HG03139 (cell line): ENCODE measurements at regions not wholly inside any gene's neighbourhood (a gene's known extent, or its start where the extent isn't known, plus 50 kb on each side); places are given as distances from the start of the nearest gene placed in this dataset.
A peak's percentile ranks its signal among the peaks of the same experiment; 100 is the strongest.

Experiments used
- ATAC-seq: cut with Tn5 transposase; IDR thresholded peaks from one replicate; pipeline ENCODE4 v1.9.1; 2021; ENCODE audit not compliant: unreplicated experiment

- no peak for ATAC-seq
These were observed 121.8 kb upstream of the ADRA1D start for GRCh38 chr20:4370851-4371250.

- ATAC-seq: peak; percentile 60
These were observed 120.7 kb upstream of the ADRA1D start for GRCh38 chr20:4369798-4370124.

GRCh38 chr20:4369119-4369797, 120.2 kb upstream of the ADRA1D start:
- no peak for ATAC-seq

- no peak for ATAC-seq
These were observed 117.0 kb upstream of the ADRA1D start for GRCh38 chr20:4366076-4366475.

GRCh38 chr20:4358552-4358951, 109.5 kb upstream of the ADRA1D start:
- no peak for ATAC-seq

- ATAC-seq: no peak
These were observed 103.3 kb upstream of the ADRA1D start for GRCh38 chr20:4352348-4352747.

GRCh38 chr20:4350096-4350495, 101.0 kb upstream of the ADRA1D start:
- ATAC-seq: no peak

- no peak for ATAC-seq
These were observed 95.6 kb upstream of the ADRA1D start for GRCh38 chr20:4344670-4345069.

GRCh38 chr20:4342609-4343008, 93.5 kb upstream of the ADRA1D start:
- no peak for ATAC-seq

GRCh38 chr20:4341804-4342485, 92.9 kb upstream of the ADRA1D start:
- ATAC-seq: no peak

- no peak for ATAC-seq
These were observed 86.6 kb upstream of the ADRA1D start for GRCh38 chr20:4335722-4336121.

GRCh38 chr20:4332121-4332860, 83.2 kb upstream of the ADRA1D start:
- ATAC-seq: no peak

GRCh38 chr20:4330011-4330410, 80.9 kb upstream of the ADRA1D start:
- no peak for ATAC-seq

- ATAC-seq: no peak
These were observed 80.1 kb upstream of the ADRA1D start for GRCh38 chr20:4329232-4329631.

- ATAC-seq: no peak
These were observed 79.5 kb upstream of the ADRA1D start for GRCh38 chr20:4328541-4328940.

GRCh38 chr20:4327956-4328355, 78.9 kb upstream of the ADRA1D start:
- ATAC-seq: no peak

- no peak for ATAC-seq
These were observed 77.3 kb upstream of the ADRA1D start for GRCh38 chr20:4326195-4327065.

GRCh38 chr20:4325548-4326187, 76.6 kb upstream of the ADRA1D start:
- no peak for ATAC-seq

GRCh38 chr20:4324611-4325243, 75.6 kb upstream of the ADRA1D start:
- ATAC-seq: no peak

- no peak for ATAC-seq
These were observed 73.4 kb upstream of the ADRA1D start for GRCh38 chr20:4322499-4322898.
